ENCODE measurements at regions not wholly inside any gene's neighbourhood (a gene's known extent, or its start where the extent isn't known, plus 50 kb on each side); places are given as distances from the start of the nearest gene placed in this dataset.

DNA sequence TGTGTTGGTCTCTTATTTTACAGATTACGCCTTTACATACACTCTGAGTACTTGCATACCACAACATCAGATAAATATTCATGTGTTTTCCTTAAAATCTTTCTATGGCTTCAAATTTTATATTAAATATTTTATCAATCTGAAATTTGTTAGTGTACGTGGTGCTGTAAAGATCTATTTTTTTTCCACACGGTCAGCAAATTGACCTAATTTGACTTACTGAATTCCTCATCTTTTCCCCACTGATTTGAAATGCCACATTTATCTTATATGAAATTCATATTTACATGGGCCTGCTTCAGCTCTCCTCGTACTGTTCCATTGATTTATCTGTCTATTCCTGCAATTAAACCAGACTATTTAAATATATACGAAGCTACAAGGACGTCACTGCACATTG is 433.8 kb upstream of the ZNF507 start:
- in situ Hi-C loops (cut with MboI; ENCODE audit: low pct_ligation_motif_present in 1 of 4, low pct_unique_long_range_greater_than_20kb in 1 of 4, low sequenced_read_pairs in 3 of 4) (no loop called here), intact Hi-C loops (cut with DNase I; ENCODE audit: low total_unique reads) (no loop called here)
- Histone ChIP-seq H3K4me3 (no peak overlapping the region), H3K27ac (no peak overlapping the region), H3K4me1 (no peaks in the 10 kb centered on the region), H3K36me3 (no peaks in the 10 kb centered on the region), H3K27me3 (no peaks in the 10 kb centered on the region), H3K9me3 (no peaks in the 10 kb centered on the region)
- TF ChIP-seq POLR2A (IDR thresholded peaks at IDR 0.05) (no peak), POLR2AphosphoS5 (IDR thresholded peaks at IDR 0.05) (no peak), EP300 (IDR thresholded peaks at IDR 0.05; ENCODE audit: low read depth) (no peak)
- TF ChIP-seq, protein P1, sequence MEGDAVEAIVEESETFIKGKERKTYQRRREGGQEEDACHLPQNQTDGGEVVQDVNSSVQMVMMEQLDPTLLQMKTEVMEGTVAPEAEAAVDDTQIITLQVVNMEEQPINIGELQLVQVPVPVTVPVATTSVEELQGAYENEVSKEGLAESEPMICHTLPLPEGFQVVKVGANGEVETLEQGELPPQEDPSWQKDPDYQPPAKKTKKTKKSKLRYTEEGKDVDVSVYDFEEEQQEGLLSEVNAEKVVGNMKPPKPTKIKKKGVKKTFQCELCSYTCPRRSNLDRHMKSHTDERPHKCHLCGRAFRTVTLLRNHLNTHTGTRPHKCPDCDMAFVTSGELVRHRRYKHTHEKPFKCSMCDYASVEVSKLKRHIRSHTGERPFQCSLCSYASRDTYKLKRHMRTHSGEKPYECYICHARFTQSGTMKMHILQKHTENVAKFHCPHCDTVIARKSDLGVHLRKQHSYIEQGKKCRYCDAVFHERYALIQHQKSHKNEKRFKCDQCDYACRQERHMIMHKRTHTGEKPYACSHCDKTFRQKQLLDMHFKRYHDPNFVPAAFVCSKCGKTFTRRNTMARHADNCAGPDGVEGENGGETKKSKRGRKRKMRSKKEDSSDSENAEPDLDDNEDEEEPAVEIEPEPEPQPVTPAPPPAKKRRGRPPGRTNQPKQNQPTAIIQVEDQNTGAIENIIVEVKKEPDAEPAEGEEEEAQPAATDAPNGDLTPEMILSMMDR (IDR thresholded peaks at IDR 0.05), result no peak
- 77% methylated on average over 5 to 6 of the region's 6 CpGs for WGBS, 2 donors (ENCODE audit: low coverage in 1 of 2)
- no peak for DNase-seq

- Histone ChIP-seq H3K9me3 (no peaks in the 10 kb centered on the region), H3K4me1 (no peaks in the 10 kb centered on the region), H3K36me3 (no peaks in the 10 kb centered on the region), H3K27ac (no peak overlapping the region), H3K4me3 (no peak overlapping the region), H3K27me3 (no peaks in the 10 kb centered on the region)
- 64 to 73% methylated on average over 7 of the region's 7 CpGs for WGBS, 2 donors (ENCODE audit: low coverage in 1 of 2)
- intact Hi-C loops (cut with DNase I; ENCODE audit: low total_unique reads), result no loop called here
- in situ Hi-C loops (cut with MboI; ENCODE audit: low pct_ligation_motif_present in 1 of 4, low pct_unique_long_range_greater_than_20kb in 1 of 4, low sequenced_read_pairs in 3 of 4), result no loop called here
- no peak for TF ChIP-seq EP300 (IDR thresholded peaks at IDR 0.05; ENCODE audit: low read depth)
- TF ChIP-seq, protein P1 (IDR thresholded peaks at IDR 0.05), result no peak
- TF ChIP-seq POLR2AphosphoS5 (IDR thresholded peaks at IDR 0.05), result no peak
- TF ChIP-seq POLR2A (IDR thresholded peaks at IDR 0.05), result no peak
- no peak for DNase-seq
These were observed 432.2 kb upstream of the ZNF507 start for GRCh38 chr19:31913103-31913661.

- in situ Hi-C loops (cut with MboI; ENCODE audit: low pct_ligation_motif_present in 1 of 4, low pct_unique_long_range_greater_than_20kb in 1 of 4, low sequenced_read_pairs in 3 of 4), result no loop called here
- intact Hi-C loops (cut with DNase I; ENCODE audit: low total_unique reads), result no loop called here
- no peaks in the 10 kb centered on the region for H3K36me3 ChIP-seq
- WGBS, 2 donors (ENCODE audit: low coverage in 1 of 2), result 75 to 76% methylated on average over 1 to 2 of the region's 2 CpGs
- H3K4me1 ChIP-seq, result no peaks in the 10 kb centered on the region
- H3K4me3 ChIP-seq, result no peak overlapping the region
- H3K9me3 ChIP-seq, result no peaks in the 10 kb centered on the region
- TF ChIP-seq POLR2A (IDR thresholded peaks at IDR 0.05), result no peak
- no peaks in the 10 kb centered on the region for H3K27me3 ChIP-seq
- no peak for DNase-seq
- H3K27ac ChIP-seq, result no peak overlapping the region
These were observed 415.0 kb upstream of the ZNF507 start for GRCh38 chr19:31930401-31930800.

DNA sequence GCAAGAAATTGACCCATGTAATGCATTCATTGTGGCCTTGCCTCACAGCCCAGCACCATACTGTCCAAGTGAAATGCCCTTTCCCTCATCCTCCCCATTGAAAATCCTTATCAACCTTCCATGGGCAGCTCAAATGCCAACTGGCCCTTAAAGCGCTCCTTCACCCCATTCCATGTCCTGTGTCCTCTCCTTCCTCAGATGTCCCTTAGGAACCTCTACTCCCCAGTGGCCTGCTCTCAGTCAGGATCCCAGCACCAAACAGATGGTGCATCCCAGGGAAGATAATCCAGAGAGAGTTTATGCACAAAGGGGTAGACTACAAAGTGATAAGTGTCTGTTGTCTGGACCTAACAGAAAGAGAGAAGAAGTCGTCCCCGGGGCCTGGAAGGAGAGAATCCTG is 407.4 kb upstream of the ZNF507 start:
- Histone ChIP-seq H3K27ac (no peak overlapping the region), H3K4me3 (no peak overlapping the region), H3K27me3 (no peaks in the 10 kb centered on the region), H3K4me1 (no peaks in the 10 kb centered on the region), H3K36me3 (no peaks in the 10 kb centered on the region), H3K9me3 (no peaks in the 10 kb centered on the region)
- 90% methylated on average over 3 of the region's 3 CpGs; no CpG with 5 or more reads in 1 of the 2 donors for WGBS, 2 donors (ENCODE audit: low coverage in 1 of 2)
- in situ Hi-C loops (cut with MboI; ENCODE audit: low pct_ligation_motif_present in 1 of 4, low pct_unique_long_range_greater_than_20kb in 1 of 4, low sequenced_read_pairs in 3 of 4) (no loop called here), intact Hi-C loops (cut with DNase I; ENCODE audit: low total_unique reads) (no loop called here)
- DNase-seq, result no peak
- TF ChIP-seq EP300 (IDR thresholded peaks at IDR 0.05; ENCODE audit: low read depth) (no peak), POLR2A (IDR thresholded peaks at IDR 0.05) (no peak), POLR2AphosphoS5 (IDR thresholded peaks at IDR 0.05) (no peak)
- TF ChIP-seq, protein P1 (IDR thresholded peaks at IDR 0.05), result no peak

DNA sequence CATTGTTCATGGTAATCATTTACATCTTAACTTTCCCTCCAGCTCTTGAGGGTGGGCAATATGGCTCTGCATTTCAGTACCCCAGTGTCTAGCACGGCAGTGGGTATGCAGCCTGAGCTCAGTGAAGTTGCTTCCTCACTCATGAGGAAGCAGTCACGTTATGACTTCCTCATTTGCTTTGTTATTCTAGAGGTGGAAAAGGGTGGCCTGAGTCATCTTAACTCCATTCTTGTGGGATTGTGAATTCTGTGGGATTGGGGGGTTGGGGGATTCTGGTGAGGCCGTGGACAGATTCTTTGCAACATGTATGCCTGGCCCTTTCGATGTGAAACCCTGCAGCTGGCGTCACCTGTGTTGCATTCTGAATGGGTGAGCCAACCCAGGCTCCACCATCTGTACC is 406.7 kb upstream of the ZNF507 start:
- Histone ChIP-seq H3K27ac (no peak overlapping the region), H3K4me3 (no peak overlapping the region), H3K36me3 (no peaks in the 10 kb centered on the region), H3K9me3 (no peaks in the 10 kb centered on the region), H3K27me3 (no peaks in the 10 kb centered on the region), H3K4me1 (no peaks in the 10 kb centered on the region)
- in situ Hi-C loops (cut with MboI; ENCODE audit: low pct_ligation_motif_present in 1 of 4, low pct_unique_long_range_greater_than_20kb in 1 of 4, low sequenced_read_pairs in 3 of 4), result no loop called here
- no peak for TF ChIP-seq EP300 (IDR thresholded peaks at IDR 0.05; ENCODE audit: low read depth)
- no peak for DNase-seq
- 67% methylated on average over 5 of the region's 5 CpGs; no CpG with 5 or more reads in 1 of the 2 donors for WGBS, 2 donors (ENCODE audit: low coverage in 1 of 2)
- intact Hi-C loops (cut with DNase I; ENCODE audit: low total_unique reads), result no loop called here

Data from transverse colon (tissue), 4 donors.